HEK293 (cell line): ENCODE measurements at regions not wholly inside any gene's neighbourhood (a gene's known extent, or its start where the extent isn't known, plus 50 kb on each side); places are given as distances from the start of the nearest gene placed in this dataset.

Experiments used
- CTCF ChIA-PET: fragments of 350-600 bp; formaldehyde crosslinking; extraction: SDS; loops from one replicate; lab custom pipeline; 2021; ENCODE audit warnings: antibody characterized with exemption; lab: Yijun Ruan, JAX
- POLR2A ChIA-PET: fragments of 300-600 bp; formaldehyde crosslinking; extraction: SDS; loops from one replicate; lab custom pipeline; 2020; ENCODE audit warnings: antibody characterized with exemption, inconsistent platforms; lab: Yijun Ruan, JAX
- H3K27ac ChIP-seq: fragments of 200-500 bp; sonication (Bioruptor generic); 2 replicates; pipeline ENCODE4 v1.5.1; 2014; ENCODE audit warnings: low read depth, low read length, control low read depth, inconsistent platforms; ENCODE audit errors: extremely low read depth
- H3K36me3 ChIP-seq, 2 experiments: fragments of 200-500 bp in 1 of 2; sonication (Bioruptor generic) in 1 of 2; 1 replicate in 1 of 2; 2 replicates in 1 of 2; pipeline ENCODE4 v1.5.1; 2014 to 2017; ENCODE audit warnings: inconsistent platforms in 2 of 2, low read length in 2 of 2; ENCODE audit not compliant: control insufficient read depth in 2 of 2, insufficient read depth in 1 of 2
- H3K4me1 ChIP-seq: fragments of 200-500 bp; sonication (Bioruptor generic); 2 replicates; pipeline ENCODE4 v1.5.1; 2014; ENCODE audit warnings: mild to moderate bottlenecking, low read length, inconsistent platforms; ENCODE audit not compliant: control insufficient read depth, insufficient read depth
- H3K4me3 ChIP-seq: 2 replicates; pipeline ENCODE4 v1.5.1; 2011; ENCODE audit warnings: low read depth, mild to moderate bottlenecking, control low read depth, low read length, moderate library complexity
- H3K9me3 ChIP-seq: fragments of 200-500 bp; sonication (Bioruptor generic); 2 replicates; pipeline ENCODE4 v1.5.1; 2014; ENCODE audit warnings: low read depth, low read length, inconsistent platforms; ENCODE audit not compliant: control insufficient read depth, insufficient read depth
- BCL11B ChIP-seq: fragments of 450-650 bp; formaldehyde crosslinking; IDR thresholded peaks from 2 replicates; pipeline ENCODE4 v1.5.1; 2016; ENCODE audit warnings: low read depth, missing biosample characterization, missing genetic modification characterization
- KLF7 ChIP-seq: fragments of 450-650 bp; formaldehyde crosslinking; IDR thresholded peaks from 2 replicates; pipeline ENCODE4 v1.5.1; 2016; ENCODE audit warnings: missing biosample characterization, missing genetic modification characterization, borderline replicate concordance
- OVOL3 ChIP-seq: fragments of 450-650 bp; formaldehyde crosslinking; IDR thresholded peaks from 2 replicates; pipeline ENCODE4 v1.5.1; 2016; ENCODE audit warnings: missing biosample characterization, missing genetic modification characterization
- SCRT2 ChIP-seq: fragments of 450-650 bp; formaldehyde crosslinking; IDR thresholded peaks from 2 replicates; pipeline ENCODE4 v1.5.1; 2016; ENCODE audit warnings: missing biosample characterization, missing genetic modification characterization
- SETDB1 ChIP-seq: IDR thresholded peaks from one replicate; pipeline ENCODE4 v1.6.1; 2017; ENCODE audit warnings: mild to moderate bottlenecking, low read length, moderate library complexity, mixed read lengths; ENCODE audit not compliant: insufficient read length
- WT1 ChIP-seq: fragments of 450-650 bp; formaldehyde crosslinking; IDR thresholded peaks from 2 replicates; pipeline ENCODE4 v1.5.1; 2016; ENCODE audit warnings: missing biosample characterization, missing genetic modification characterization
- ZBTB1 ChIP-seq: fragments of 450-650 bp; formaldehyde crosslinking; IDR thresholded peaks from 2 replicates; pipeline ENCODE4 v1.5.1; 2016; ENCODE audit warnings: missing biosample characterization, missing genetic modification characterization
- ZNF221 ChIP-seq: fragments of 450-650 bp; formaldehyde crosslinking; IDR thresholded peaks from 2 replicates; pipeline ENCODE4 v1.5.1; 2017; ENCODE audit warnings: missing biosample characterization, missing genetic modification characterization, borderline replicate concordance
- ZNF248 ChIP-seq: fragments of 450-650 bp; formaldehyde crosslinking; IDR thresholded peaks from 2 replicates; pipeline ENCODE4 v1.5.1; 2017; ENCODE audit warnings: missing biosample characterization, missing genetic modification characterization
- ZNF324 ChIP-seq: fragments of 450-650 bp; formaldehyde crosslinking; IDR thresholded peaks from 2 replicates; pipeline ENCODE4 v1.5.1; 2016; ENCODE audit warnings: missing biosample characterization, missing genetic modification characterization
- ZNF37A ChIP-seq: fragments of 450-650 bp; IDR thresholded peaks from 2 replicates; pipeline ENCODE4 v1.5.1; 2018; ENCODE audit warnings: missing biosample characterization, missing genetic modification characterization
- ZNF473 ChIP-seq: fragments of 450-650 bp; formaldehyde crosslinking; IDR thresholded peaks from 2 replicates; pipeline ENCODE4 v1.5.1; 2017; ENCODE audit warnings: missing biosample characterization, missing genetic modification characterization
- ZNF514 ChIP-seq: fragments of 450-650 bp; formaldehyde crosslinking; IDR thresholded peaks from 2 replicates; pipeline ENCODE4 v1.5.1; 2016; ENCODE audit warnings: missing biosample characterization, missing genetic modification characterization
- ZNF585B ChIP-seq: fragments of 450-650 bp; formaldehyde crosslinking; IDR thresholded peaks from 2 replicates; pipeline ENCODE4 v1.5.1; 2016; ENCODE audit warnings: missing biosample characterization, missing genetic modification characterization
- ZNF670 ChIP-seq: fragments of 450-650 bp; formaldehyde crosslinking; IDR thresholded peaks from 2 replicates; pipeline ENCODE4 v1.5.1; 2016; ENCODE audit warnings: missing biosample characterization, missing genetic modification characterization, low read depth
- ZNF791 ChIP-seq: fragments of 450-650 bp; formaldehyde crosslinking; IDR thresholded peaks from 2 replicates; pipeline ENCODE4 v1.5.1; 2016; ENCODE audit warnings: missing biosample characterization, missing genetic modification characterization
- TF ChIP-seq, protein P1 (sequence below): fragments of 450-650 bp; formaldehyde crosslinking; IDR thresholded peaks from 2 replicates; pipeline ENCODE4 v1.5.1; 2017; ENCODE audit warnings: missing biosample characterization, missing genetic modification characterization
- TF ChIP-seq, protein P2 (sequence below): fragments of 450-650 bp; formaldehyde crosslinking; IDR thresholded peaks from 2 replicates; pipeline ENCODE4 v1.5.1; 2016; ENCODE audit warnings: missing biosample characterization, missing genetic modification characterization
- TF ChIP-seq, protein P3 (sequence below): fragments of 450-650 bp; formaldehyde crosslinking; IDR thresholded peaks from 2 replicates; pipeline ENCODE4 v1.5.1; 2016; ENCODE audit warnings: missing biosample characterization, missing genetic modification characterization, borderline replicate concordance
- TF ChIP-seq, protein P4 (sequence below): fragments of 450-650 bp; formaldehyde crosslinking; IDR thresholded peaks from 2 replicates; pipeline ENCODE4 v1.5.1; 2016; ENCODE audit warnings: missing biosample characterization, missing genetic modification characterization
- TF ChIP-seq, protein P5 (sequence below): fragments of 450-650 bp; formaldehyde crosslinking; IDR thresholded peaks from 2 replicates; pipeline ENCODE4 v1.5.1; 2016; ENCODE audit warnings: missing biosample characterization, missing genetic modification characterization, low read depth

DNA sequence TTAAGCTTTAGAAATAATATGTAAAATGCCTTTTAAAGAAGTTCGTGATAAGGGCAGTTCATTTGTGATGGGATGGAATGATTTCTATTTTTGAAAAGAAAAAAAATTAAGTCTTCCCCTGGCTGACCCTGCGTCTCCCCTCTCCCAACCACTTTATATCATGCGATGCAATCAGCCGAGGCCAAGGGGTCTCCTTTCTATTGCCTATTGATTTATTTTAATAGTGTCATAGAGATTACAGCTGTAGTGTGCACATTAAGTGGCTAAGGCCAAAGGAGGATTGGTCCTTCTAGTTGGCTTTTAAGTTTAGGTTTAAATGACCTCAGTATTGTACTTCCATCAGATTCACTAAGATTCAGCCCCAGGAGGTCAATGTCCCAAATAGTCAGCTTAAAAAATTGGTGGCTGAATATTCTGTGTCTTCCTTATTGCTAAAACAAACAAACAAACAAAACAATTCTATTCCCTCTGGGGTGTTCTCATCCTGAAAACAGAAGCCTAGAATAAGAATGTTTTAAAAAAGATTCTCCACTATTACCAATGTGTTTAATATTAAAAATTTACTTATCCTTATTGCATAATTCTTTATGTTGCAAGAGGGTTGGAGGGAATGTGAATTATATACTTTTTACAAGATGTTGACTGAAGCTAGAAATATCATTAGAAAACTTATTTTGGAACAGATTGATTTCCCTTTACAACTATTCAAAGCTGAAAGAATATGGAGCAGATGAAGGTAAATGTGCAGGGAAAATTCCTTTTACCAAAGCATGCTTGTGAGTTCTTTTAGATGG, 359.1 kb downstream of the SAMD5 start (continued):
- no peak for TF ChIP-seq ZNF221 (tag by site-specific recombination)
- TF ChIP-seq, all 188 proteins: peak for 0

DNA sequence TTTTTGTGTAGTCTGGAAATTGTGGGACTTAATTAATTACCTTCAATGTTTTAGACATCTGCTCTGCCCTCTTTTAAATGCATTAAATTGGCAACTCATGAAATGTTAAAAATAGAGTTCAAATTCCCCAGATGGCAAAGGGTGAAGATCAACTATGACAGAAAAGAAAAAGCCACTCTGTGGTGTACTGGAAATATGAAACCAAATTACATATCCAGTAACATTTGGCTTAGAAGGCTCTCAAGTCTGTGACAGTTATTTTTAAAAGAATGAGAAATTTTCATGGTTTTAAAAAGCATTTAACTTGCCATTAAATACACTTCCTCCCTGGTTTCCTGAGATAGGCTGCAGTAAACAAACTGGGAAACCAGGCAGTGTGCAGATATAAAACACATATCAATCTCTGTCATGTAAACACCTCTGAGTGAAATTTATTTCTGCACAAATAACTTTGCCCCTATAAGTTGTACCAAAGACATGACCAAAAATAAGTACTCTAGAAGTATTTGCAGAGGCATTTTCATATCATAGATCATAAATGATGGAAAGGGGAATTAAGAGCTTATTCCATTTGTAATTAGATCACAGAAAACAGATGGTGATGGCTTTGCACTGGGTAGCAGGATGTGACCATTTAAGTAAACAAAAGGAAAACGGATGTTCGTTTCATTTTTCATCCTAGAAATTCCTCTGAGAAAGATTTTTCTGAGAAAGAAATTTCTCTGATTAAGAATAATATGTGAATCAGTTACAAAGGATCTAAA, 360.1 kb downstream of the SAMD5 start:
- Histone ChIP-seq H3K4me3 (no peak overlapping the region), H3K27ac (no peak overlapping the region), H3K36me3 (no peaks in the 10 kb centered on the region), H3K4me1 (peaks cover 5% of the 10 kb centered on the region; the same call in 1 of the 2 replicates), H3K9me3 (no peaks in the 10 kb centered on the region)
- ChIA-PET CTCF (interaction anchor here (1.7 kb wide), 1 partner anchor 15 kb away, joined by 4 read pairs; no protein-coding TSS in a partner anchor), POLR2A (no interaction called here)
- no peak for TF ChIP-seq ZBTB1 (tag by site-specific recombination)
- TF ChIP-seq ZNF585B (tag by site-specific recombination): no peak
- TF ChIP-seq SCRT2: no peak
- no peak for TF ChIP-seq WT1 (tag by site-specific recombination)
- no peak for TF ChIP-seq ZNF791 (tag by site-specific recombination)
- TF ChIP-seq, protein P1, sequence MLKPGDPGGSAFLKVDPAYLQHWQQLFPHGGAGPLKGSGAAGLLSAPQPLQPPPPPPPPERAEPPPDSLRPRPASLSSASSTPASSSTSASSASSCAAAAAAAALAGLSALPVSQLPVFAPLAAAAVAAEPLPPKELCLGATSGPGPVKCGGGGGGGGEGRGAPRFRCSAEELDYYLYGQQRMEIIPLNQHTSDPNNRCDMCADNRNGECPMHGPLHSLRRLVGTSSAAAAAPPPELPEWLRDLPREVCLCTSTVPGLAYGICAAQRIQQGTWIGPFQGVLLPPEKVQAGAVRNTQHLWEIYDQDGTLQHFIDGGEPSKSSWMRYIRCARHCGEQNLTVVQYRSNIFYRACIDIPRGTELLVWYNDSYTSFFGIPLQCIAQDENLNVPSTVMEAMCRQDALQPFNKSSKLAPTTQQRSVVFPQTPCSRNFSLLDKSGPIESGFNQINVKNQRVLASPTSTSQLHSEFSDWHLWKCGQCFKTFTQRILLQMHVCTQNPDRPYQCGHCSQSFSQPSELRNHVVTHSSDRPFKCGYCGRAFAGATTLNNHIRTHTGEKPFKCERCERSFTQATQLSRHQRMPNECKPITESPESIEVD (tag by site-specific recombination): no peak
- TF ChIP-seq, protein P2, sequence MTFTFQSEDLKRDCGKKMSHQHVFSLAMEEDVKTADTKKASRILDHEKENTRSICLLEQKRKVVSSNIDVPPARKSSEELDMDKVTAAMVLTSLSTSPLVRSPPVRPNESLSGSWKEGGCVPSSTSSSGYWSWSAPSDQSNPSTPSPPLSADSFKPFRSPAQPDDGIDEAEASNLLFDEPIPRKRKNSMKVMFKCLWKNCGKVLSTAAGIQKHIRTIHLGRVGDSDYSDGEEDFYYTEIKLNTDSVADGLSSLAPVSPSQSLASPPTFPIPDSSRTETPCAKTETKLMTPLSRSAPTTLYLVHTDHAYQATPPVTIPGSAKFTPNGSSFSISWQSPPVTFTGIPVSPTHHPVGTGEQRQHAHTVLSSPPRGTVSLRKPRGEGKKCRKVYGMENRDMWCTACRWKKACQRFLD (tag by site-specific recombination): no peak
- no peak for TF ChIP-seq ZNF37A (tag by site-specific recombination)
- no peak for TF ChIP-seq ZNF473
- TF ChIP-seq, protein P3, sequence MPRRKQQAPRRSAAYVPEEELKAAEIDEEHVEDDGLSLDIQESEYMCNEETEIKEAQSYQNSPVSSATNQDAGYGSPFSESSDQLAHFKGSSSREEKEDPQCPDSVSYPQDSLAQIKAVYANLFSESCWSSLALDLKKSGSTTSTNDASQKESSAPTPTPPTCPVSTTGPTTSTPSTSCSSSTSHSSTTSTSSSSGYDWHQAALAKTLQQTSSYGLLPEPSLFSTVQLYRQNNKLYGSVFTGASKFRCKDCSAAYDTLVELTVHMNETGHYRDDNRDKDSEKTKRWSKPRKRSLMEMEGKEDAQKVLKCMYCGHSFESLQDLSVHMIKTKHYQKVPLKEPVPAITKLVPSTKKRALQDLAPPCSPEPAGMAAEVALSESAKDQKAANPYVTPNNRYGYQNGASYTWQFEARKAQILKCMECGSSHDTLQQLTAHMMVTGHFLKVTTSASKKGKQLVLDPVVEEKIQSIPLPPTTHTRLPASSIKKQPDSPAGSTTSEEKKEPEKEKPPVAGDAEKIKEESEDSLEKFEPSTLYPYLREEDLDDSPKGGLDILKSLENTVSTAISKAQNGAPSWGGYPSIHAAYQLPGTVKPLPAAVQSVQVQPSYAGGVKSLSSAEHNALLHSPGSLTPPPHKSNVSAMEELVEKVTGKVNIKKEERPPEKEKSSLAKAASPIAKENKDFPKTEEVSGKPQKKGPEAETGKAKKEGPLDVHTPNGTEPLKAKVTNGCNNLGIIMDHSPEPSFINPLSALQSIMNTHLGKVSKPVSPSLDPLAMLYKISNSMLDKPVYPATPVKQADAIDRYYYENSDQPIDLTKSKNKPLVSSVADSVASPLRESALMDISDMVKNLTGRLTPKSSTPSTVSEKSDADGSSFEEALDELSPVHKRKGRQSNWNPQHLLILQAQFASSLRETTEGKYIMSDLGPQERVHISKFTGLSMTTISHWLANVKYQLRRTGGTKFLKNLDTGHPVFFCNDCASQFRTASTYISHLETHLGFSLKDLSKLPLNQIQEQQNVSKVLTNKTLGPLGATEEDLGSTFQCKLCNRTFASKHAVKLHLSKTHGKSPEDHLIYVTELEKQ (tag by site-specific recombination): no peak
- TF ChIP-seq, all 188 proteins: peak for 0

DNA sequence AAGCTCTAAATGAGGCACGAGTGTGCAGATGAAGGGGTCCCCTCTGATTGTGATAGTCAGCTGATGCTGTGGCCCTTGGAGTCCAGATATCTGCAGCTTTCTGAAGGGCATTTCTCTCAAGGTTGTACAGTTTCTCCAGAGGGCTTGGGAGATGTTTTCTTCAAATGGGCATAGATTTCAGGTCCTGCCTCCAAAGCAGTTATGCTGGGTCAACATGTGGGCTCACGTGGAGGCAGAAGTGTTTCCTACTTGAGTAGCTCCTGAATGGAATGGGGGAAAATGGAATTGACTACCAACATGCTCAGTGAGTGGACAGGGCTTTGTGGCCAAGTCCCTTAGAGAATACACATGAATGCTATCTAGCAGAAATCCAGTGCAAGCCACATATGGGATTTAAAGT, 360.7 kb downstream of the SAMD5 start:
- ChIA-PET POLR2A (no interaction called here), CTCF (interaction anchor here (1.7 kb wide), 1 partner anchor 14 kb away, joined by 4 read pairs; no protein-coding TSS in a partner anchor)
- Histone ChIP-seq H3K4me1 (peaks cover 5% of the 10 kb centered on the region; the same call in 1 of the 2 replicates), H3K4me3 (no peak overlapping the region), H3K27ac (no peak overlapping the region), H3K36me3 (no peaks in the 10 kb centered on the region), H3K9me3 (no peaks in the 10 kb centered on the region)
- TF ChIP-seq, protein P4, sequence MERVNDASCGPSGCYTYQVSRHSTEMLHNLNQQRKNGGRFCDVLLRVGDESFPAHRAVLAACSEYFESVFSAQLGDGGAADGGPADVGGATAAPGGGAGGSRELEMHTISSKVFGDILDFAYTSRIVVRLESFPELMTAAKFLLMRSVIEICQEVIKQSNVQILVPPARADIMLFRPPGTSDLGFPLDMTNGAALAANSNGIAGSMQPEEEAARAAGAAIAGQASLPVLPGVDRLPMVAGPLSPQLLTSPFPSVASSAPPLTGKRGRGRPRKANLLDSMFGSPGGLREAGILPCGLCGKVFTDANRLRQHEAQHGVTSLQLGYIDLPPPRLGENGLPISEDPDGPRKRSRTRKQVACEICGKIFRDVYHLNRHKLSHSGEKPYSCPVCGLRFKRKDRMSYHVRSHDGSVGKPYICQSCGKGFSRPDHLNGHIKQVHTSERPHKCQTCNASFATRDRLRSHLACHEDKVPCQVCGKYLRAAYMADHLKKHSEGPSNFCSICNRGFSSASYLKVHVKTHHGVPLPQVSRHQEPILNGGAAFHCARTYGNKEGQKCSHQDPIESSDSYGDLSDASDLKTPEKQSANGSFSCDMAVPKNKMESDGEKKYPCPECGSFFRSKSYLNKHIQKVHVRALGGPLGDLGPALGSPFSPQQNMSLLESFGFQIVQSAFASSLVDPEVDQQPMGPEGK (tag by site-specific recombination): no peak
- TF ChIP-seq, protein P5, sequence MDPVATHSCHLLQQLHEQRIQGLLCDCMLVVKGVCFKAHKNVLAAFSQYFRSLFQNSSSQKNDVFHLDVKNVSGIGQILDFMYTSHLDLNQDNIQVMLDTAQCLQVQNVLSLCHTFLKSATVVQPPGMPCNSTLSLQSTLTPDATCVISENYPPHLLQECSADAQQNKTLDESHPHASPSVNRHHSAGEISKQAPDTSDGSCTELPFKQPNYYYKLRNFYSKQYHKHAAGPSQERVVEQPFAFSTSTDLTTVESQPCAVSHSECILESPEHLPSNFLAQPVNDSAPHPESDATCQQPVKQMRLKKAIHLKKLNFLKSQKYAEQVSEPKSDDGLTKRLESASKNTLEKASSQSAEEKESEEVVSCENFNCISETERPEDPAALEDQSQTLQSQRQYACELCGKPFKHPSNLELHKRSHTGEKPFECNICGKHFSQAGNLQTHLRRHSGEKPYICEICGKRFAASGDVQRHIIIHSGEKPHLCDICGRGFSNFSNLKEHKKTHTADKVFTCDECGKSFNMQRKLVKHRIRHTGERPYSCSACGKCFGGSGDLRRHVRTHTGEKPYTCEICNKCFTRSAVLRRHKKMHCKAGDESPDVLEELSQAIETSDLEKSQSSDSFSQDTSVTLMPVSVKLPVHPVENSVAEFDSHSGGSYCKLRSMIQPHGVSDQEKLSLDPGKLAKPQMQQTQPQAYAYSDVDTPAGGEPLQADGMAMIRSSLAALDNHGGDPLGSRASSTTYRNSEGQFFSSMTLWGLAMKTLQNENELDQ (tag by site-specific recombination): no peak
- TF ChIP-seq KLF7 (no peak), OVOL3 (no peak), ZNF324 (no peak), BCL11B (tag by site-specific recombination) (no peak), SETDB1 (no peak), ZNF514 (tag by site-specific recombination) (no peak), ZNF670 (tag by site-specific recombination) (no peak), ZNF248 (tag by site-specific recombination) (no peak)
